ENCODE measurements at regions not wholly inside any gene's neighbourhood (a gene's known extent, or its start where the extent isn't known, plus 50 kb on each side); places are given as distances from the start of the nearest gene placed in this dataset.
"Not testable (repeated sequence)": the region's sequence is repeated elsewhere in the genome, so short reads cannot be mapped to it uniquely, and the experiment has no call there.

GRCh38 chr20:52019313-52019712, 172.3 kb downstream of the ZFP64 start:
- intact Hi-C loops (cut with DNase I) = no loop called here
- no peak for ATAC-seq

GRCh38 chr20:52017669-52018317, 173.8 kb downstream of the ZFP64 start:
- intact Hi-C loops (cut with DNase I) = no loop called here
- DNase-seq (ENCODE audit: low spot score) (no peak), ATAC-seq (no peak)

More at GRCh38 chr20:52019313-52019712, 172.3 kb downstream of the ZFP64 start:
- DNase-seq (ENCODE audit: low spot score) = no peak

GRCh38 chr20:52016022-52016421, 175.6 kb downstream of the ZFP64 start:
- ATAC-seq (no peak), DNase-seq (ENCODE audit: low spot score) (no peak)
- intact Hi-C loops (cut with DNase I) = no loop called here

- intact Hi-C loops (cut with DNase I) = no loop called here
- no peak for ATAC-seq
Measured at GRCh38 chr20:52015155-52015554, 176.4 kb downstream of the ZFP64 start.

GRCh38 chr20:52012079-52012478, 179.5 kb downstream of the ZFP64 start:
- intact Hi-C loops (cut with DNase I) = no loop called here
- ATAC-seq (no peak), DNase-seq (ENCODE audit: low spot score) (no peak)

More at GRCh38 chr20:52015155-52015554, 176.4 kb downstream of the ZFP64 start:
- no peak for DNase-seq (ENCODE audit: low spot score)

GRCh38 chr20:52011093-52011492, 180.5 kb downstream of the ZFP64 start:
- DNase-seq (ENCODE audit: low spot score) (no peak), ATAC-seq (no peak)
- intact Hi-C loops (cut with DNase I) = no loop called here

GRCh38 chr20:52010541-52010940, 181.0 kb downstream of the ZFP64 start:
- intact Hi-C loops (cut with DNase I) = no loop called here
- no peak for DNase-seq (ENCODE audit: low spot score)
- ATAC-seq = no peak

- no peak for ATAC-seq
- no peak for DNase-seq (ENCODE audit: low spot score)
- intact Hi-C loops (cut with DNase I) = no loop called here
Measured at GRCh38 chr20:52008874-52009273, 182.7 kb downstream of the ZFP64 start.

GRCh38 chr20:52004715-52005114, 186.9 kb downstream of the ZFP64 start:
- DNase-seq (ENCODE audit: low spot score) = no peak
- intact Hi-C loops (cut with DNase I) = no loop called here
- no peak for ATAC-seq

GRCh38 chr20:52004018-52004417, 187.6 kb downstream of the ZFP64 start:
- DNase-seq (ENCODE audit: low spot score) = no peak
- ATAC-seq = no peak
- intact Hi-C loops (cut with DNase I) = no loop called here

GRCh38 chr20:52003415-52003814, 188.2 kb downstream of the ZFP64 start:
- DNase-seq (ENCODE audit: low spot score) = no peak
- no peak for ATAC-seq
- intact Hi-C loops (cut with DNase I) = no loop called here

- ATAC-seq (no peak), DNase-seq (ENCODE audit: low spot score) (no peak)
- intact Hi-C loops (cut with DNase I) = no loop called here
Measured at GRCh38 chr20:52001999-52002666, 189.4 kb downstream of the ZFP64 start.

GRCh38 chr20:51997281-51997936, 194.2 kb downstream of the ZFP64 start:
- ATAC-seq; intact Hi-C loops (cut with DNase I); DNase-seq (ENCODE audit: low spot score): not testable (repeated sequence)

GRCh38 chr20:51995551-51995951, 193.2 kb upstream of the SALL4 start:
- intact Hi-C loops (cut with DNase I) = no loop called here
- no peak for ATAC-seq
- no peak for DNase-seq (ENCODE audit: low spot score)

- DNase-seq (ENCODE audit: low spot score) (no peak), ATAC-seq (no peak)
- intact Hi-C loops (cut with DNase I) = no loop called here
Measured at GRCh38 chr20:51994751-51995417, 192.6 kb upstream of the SALL4 start.

GRCh38 chr20:51987812-51988211, 185.5 kb upstream of the SALL4 start:
- no peak for ATAC-seq
- intact Hi-C loops (cut with DNase I) = no loop called here
- DNase-seq (ENCODE audit: low spot score) = no peak

- intact Hi-C loops (cut with DNase I) = no loop called here
- DNase-seq (ENCODE audit: low spot score) = no peak
- ATAC-seq = peak; percentile 97
Measured at GRCh38 chr20:51985013-51985415, 182.7 kb upstream of the SALL4 start.

- intact Hi-C loops (cut with DNase I) = no loop called here
- DNase-seq (ENCODE audit: low spot score) = no peak
- ATAC-seq = no peak
Measured at GRCh38 chr20:51980277-51980676, 178.0 kb upstream of the SALL4 start.

GRCh38 chr20:51979226-51979625, 176.9 kb upstream of the SALL4 start:
- intact Hi-C loops (cut with DNase I) = no loop called here
- ATAC-seq (no peak), DNase-seq (ENCODE audit: low spot score) (no peak)

- intact Hi-C loops (cut with DNase I) = no loop called here
- ATAC-seq = no peak
- DNase-seq (ENCODE audit: low spot score) = no peak
Measured at GRCh38 chr20:51978070-51978501, 175.8 kb upstream of the SALL4 start.
